Activated CD4-positive, alpha-beta memory T cell treated with anti-CD3 and anti-CD28 coated beads, Interleukin-2, amount 10 ng/mL, durations not matched to agents 7 days and 5 days (primary cell): ENCODE measurements at regions not wholly inside any gene's neighbourhood (a gene's known extent, or its start where the extent isn't known, plus 50 kb on each side); places are given as distances from the start of the nearest gene placed in this dataset.

Experiments used
- CTCF ChIA-PET: fragments of 350-600 bp; sonication (Branson Sonifier 250); formaldehyde crosslinking; loops from one replicate; lab custom pipeline; 2021; ENCODE audit warnings: antibody characterized with exemption, inconsistent platforms; lab: Charles Lee
- POLR2A ChIA-PET: fragments of 350-600 bp; sonication (Branson Sonifier 250); formaldehyde crosslinking; loops from one replicate; lab custom pipeline; 2021; ENCODE audit warnings: antibody characterized with exemption; lab: Charles Lee
- DNase-seq: peaks from one replicate; pipeline ENCODE4 v3.0.0-alpha.2; 2020
- H3K27ac Mint-ChIP-seq: one replicate; pipeline ENCODE4 v1.8.0; 2021; ENCODE audit warnings: mild to moderate bottlenecking, mixed read lengths
- H3K27me3 Mint-ChIP-seq: one replicate; pipeline ENCODE4 v1.8.0; 2021; ENCODE audit warnings: mixed read lengths
- H3K36me3 Mint-ChIP-seq: one replicate; pipeline ENCODE4 v1.8.0; 2021; ENCODE audit warnings: low read depth, mixed read lengths
- H3K4me1 Mint-ChIP-seq: one replicate; pipeline ENCODE4 v1.8.0; 2021; ENCODE audit warnings: mixed read lengths
- H3K4me3 Mint-ChIP-seq: one replicate; pipeline ENCODE4 v1.8.0; 2021; ENCODE audit warnings: mild to moderate bottlenecking, mixed read lengths
- H3K9me3 Mint-ChIP-seq: one replicate; pipeline ENCODE4 v1.8.0; 2021; ENCODE audit warnings: mixed read lengths

DNA sequence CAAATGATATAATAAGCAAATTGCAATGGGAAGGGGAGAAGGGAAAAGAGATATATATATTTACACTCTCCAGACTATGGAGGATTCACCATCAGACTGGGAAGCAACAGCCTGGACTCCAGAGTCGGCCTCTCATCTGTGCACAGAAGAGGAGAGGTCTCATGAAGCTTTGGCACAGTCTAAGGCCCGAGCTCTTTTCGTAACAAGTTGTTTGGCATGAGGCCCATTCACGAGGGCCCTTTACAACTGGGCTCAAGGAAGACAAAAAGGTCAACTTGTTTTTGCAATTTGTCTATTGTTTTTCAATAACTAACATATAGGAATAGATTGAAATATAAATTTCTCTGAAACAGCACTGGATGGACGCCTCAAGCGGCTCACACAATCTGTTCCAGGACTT is 66.7 kb upstream of the AJAP1 start:
- Mint-ChIP-seq H3K4me3 (no peak overlapping the region), H3K27me3 (peaks cover 10% of the 10 kb centered on the region)

GRCh38 chr1:4590756-4591155 is 63.7 kb upstream of the AJAP1 start:
- ChIA-PET CTCF (no interaction called here), POLR2A (no interaction called here)
- H3K9me3 Mint-ChIP-seq = no peaks in the 10 kb centered on the region
- no peaks in the 10 kb centered on the region for H3K4me1 Mint-ChIP-seq
- DNase-seq = no peak
- no peaks in the 10 kb centered on the region for H3K27me3 Mint-ChIP-seq
- no peaks in the 10 kb centered on the region for H3K36me3 Mint-ChIP-seq
- no peak overlapping the region for H3K4me3 Mint-ChIP-seq
- no peak overlapping the region for H3K27ac Mint-ChIP-seq

More for the DNA sequence above, 66.7 kb upstream of the AJAP1 start:
- no peaks in the 10 kb centered on the region for H3K36me3 Mint-ChIP-seq
- ChIA-PET POLR2A (no interaction called here), CTCF (interaction anchor here (1.1 kb wide), 1 partner anchor 8 kb away, joined by 3 read pairs; no protein-coding TSS in a partner anchor)
- no peaks in the 10 kb centered on the region for H3K4me1 Mint-ChIP-seq
- no peak for DNase-seq
- H3K27ac Mint-ChIP-seq = no peak overlapping the region
- no peaks in the 10 kb centered on the region for H3K9me3 Mint-ChIP-seq

- no peaks in the 10 kb centered on the region for H3K27me3 Mint-ChIP-seq
- CTCF ChIA-PET = no interaction called here
- no peak for DNase-seq
- POLR2A ChIA-PET = no interaction called here
- H3K27ac Mint-ChIP-seq = no peak overlapping the region
- H3K4me3 Mint-ChIP-seq = no peak overlapping the region
- no peaks in the 10 kb centered on the region for H3K9me3 Mint-ChIP-seq
- no peaks in the 10 kb centered on the region for H3K36me3 Mint-ChIP-seq
- H3K4me1 Mint-ChIP-seq = no peaks in the 10 kb centered on the region
These were observed 62.5 kb upstream of the AJAP1 start for GRCh38 chr1:4591926-4592325.

GRCh38 chr1:4593106-4593505 is 61.3 kb upstream of the AJAP1 start:
- H3K4me1 Mint-ChIP-seq = no peaks in the 10 kb centered on the region
- H3K4me3 Mint-ChIP-seq = no peak overlapping the region
- POLR2A ChIA-PET = no interaction called here
- H3K36me3 Mint-ChIP-seq = no peaks in the 10 kb centered on the region
- H3K27me3 Mint-ChIP-seq = no peaks in the 10 kb centered on the region
- no peak for DNase-seq
- CTCF ChIA-PET = no interaction called here
- no peak overlapping the region for H3K27ac Mint-ChIP-seq
- H3K9me3 Mint-ChIP-seq = no peaks in the 10 kb centered on the region

- Mint-ChIP-seq H3K27me3 (no peaks in the 10 kb centered on the region), H3K36me3 (no peaks in the 10 kb centered on the region), H3K27ac (no peak overlapping the region), H3K4me1 (no peaks in the 10 kb centered on the region), H3K9me3 (no peaks in the 10 kb centered on the region), H3K4me3 (no peak overlapping the region)
- CTCF ChIA-PET = no interaction called here
- POLR2A ChIA-PET = no interaction called here
- no peak for DNase-seq
These were observed 60.0 kb upstream of the AJAP1 start for GRCh38 chr1:4594286-4594991.

- no peaks in the 10 kb centered on the region for H3K27me3 Mint-ChIP-seq
- no peaks in the 10 kb centered on the region for H3K9me3 Mint-ChIP-seq
- H3K4me1 Mint-ChIP-seq = no peaks in the 10 kb centered on the region
- ChIA-PET POLR2A (no interaction called here), CTCF (no interaction called here)
- no peaks in the 10 kb centered on the region for H3K36me3 Mint-ChIP-seq
- no peak overlapping the region for H3K27ac Mint-ChIP-seq
- no peak overlapping the region for H3K4me3 Mint-ChIP-seq
- no peak for DNase-seq
These were observed 58.8 kb upstream of the AJAP1 start for GRCh38 chr1:4595341-4596225.

GRCh38 chr1:4596486-4596885 is 57.9 kb upstream of the AJAP1 start:
- no peak overlapping the region for H3K27ac Mint-ChIP-seq
- ChIA-PET CTCF (interaction anchor here (1.6 kb wide), 1 partner anchor 12 kb away, joined by 8 read pairs; no protein-coding TSS in a partner anchor), POLR2A (no interaction called here)
- H3K4me3 Mint-ChIP-seq = no peak overlapping the region
- DNase-seq = no peak
- H3K4me1 Mint-ChIP-seq = no peaks in the 10 kb centered on the region
- no peaks in the 10 kb centered on the region for H3K9me3 Mint-ChIP-seq
- H3K27me3 Mint-ChIP-seq = no peaks in the 10 kb centered on the region
- no peaks in the 10 kb centered on the region for H3K36me3 Mint-ChIP-seq

GRCh38 chr1:4597020-4597419 is 57.4 kb upstream of the AJAP1 start:
- Mint-ChIP-seq H3K4me1 (no peaks in the 10 kb centered on the region), H3K4me3 (no peak overlapping the region), H3K27ac (no peak overlapping the region), H3K36me3 (no peaks in the 10 kb centered on the region), H3K27me3 (no peaks in the 10 kb centered on the region), H3K9me3 (no peaks in the 10 kb centered on the region)
- CTCF ChIA-PET = interaction anchor here (1.6 kb wide), 1 partner anchor 12 kb away, joined by 8 read pairs; no protein-coding TSS in a partner anchor
- POLR2A ChIA-PET = no interaction called here
- no peak for DNase-seq

DNA sequence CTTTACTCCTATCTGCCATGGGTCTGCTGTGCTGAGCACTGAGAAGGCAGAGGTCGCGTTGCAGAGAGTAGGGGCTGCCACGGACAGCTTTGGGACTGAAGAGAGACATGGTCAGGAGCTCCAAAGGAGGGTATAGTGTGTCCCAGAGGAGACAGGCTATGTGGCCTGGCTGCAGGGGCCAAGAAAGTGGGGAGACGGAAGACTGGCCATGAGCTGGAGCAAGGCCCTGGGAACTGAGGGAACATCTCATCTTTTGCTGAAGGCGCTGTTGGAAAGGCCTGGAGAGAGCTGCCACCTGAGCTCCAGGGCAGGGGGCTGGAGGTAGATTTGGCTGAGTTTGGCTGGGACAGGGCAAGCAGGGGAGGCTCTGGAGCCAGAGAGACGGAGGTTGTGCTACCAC is 55.8 kb upstream of the AJAP1 start:
- no peaks in the 10 kb centered on the region for H3K36me3 Mint-ChIP-seq
- peaks cover 4% of the 10 kb centered on the region for H3K27me3 Mint-ChIP-seq
- H3K4me1 Mint-ChIP-seq = no peaks in the 10 kb centered on the region
- no peak overlapping the region for H3K27ac Mint-ChIP-seq
- H3K9me3 Mint-ChIP-seq = no peaks in the 10 kb centered on the region
- no peak overlapping the region for H3K4me3 Mint-ChIP-seq
- CTCF ChIA-PET = interaction anchor here (0.7 kb wide), 1 partner anchor 318 kb away, joined by 3 read pairs; no protein-coding TSS in a partner anchor
- DNase-seq = no peak
- POLR2A ChIA-PET = no interaction called here

DNA sequence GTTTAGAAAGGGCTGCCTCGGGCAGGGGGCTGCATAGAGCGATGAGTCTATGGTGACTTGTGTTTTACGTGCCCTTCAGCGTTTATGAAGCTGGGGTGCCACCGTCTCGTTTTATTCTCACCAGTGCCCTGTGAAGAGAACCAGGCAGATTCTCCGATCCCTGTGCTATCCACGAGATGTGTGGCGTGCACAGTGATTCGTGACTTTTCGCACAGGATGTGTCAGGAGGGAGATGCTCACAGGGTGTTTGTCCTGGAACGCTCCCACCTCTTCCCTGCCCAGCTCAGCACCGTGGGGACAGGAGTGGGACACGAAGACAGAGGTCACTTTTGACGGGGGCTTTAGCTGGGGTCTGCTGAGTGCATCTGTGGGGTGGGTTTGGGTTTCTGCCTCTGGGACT is 54.9 kb upstream of the AJAP1 start:
- Mint-ChIP-seq H3K36me3 (no peaks in the 10 kb centered on the region), H3K4me3 (no peak overlapping the region), H3K27me3 (peaks cover 6% of the 10 kb centered on the region), H3K4me1 (no peaks in the 10 kb centered on the region), H3K9me3 (no peaks in the 10 kb centered on the region), H3K27ac (no peak overlapping the region)
- DNase-seq = no peak
- CTCF ChIA-PET = interaction anchor here (0.7 kb wide), 1 partner anchor 319 kb away, joined by 3 read pairs; no protein-coding TSS in a partner anchor
- POLR2A ChIA-PET = no interaction called here

GRCh38 chr1:4599951-4600481 is 54.4 kb upstream of the AJAP1 start:
- Mint-ChIP-seq H3K4me3 (no peak overlapping the region), H3K27me3 (peaks cover 6% of the 10 kb centered on the region), H3K27ac (no peak overlapping the region), H3K9me3 (no peaks in the 10 kb centered on the region), H3K36me3 (no peaks in the 10 kb centered on the region), H3K4me1 (no peaks in the 10 kb centered on the region)
- ChIA-PET POLR2A (no interaction called here), CTCF (no interaction called here)
- DNase-seq = no peak

DNA sequence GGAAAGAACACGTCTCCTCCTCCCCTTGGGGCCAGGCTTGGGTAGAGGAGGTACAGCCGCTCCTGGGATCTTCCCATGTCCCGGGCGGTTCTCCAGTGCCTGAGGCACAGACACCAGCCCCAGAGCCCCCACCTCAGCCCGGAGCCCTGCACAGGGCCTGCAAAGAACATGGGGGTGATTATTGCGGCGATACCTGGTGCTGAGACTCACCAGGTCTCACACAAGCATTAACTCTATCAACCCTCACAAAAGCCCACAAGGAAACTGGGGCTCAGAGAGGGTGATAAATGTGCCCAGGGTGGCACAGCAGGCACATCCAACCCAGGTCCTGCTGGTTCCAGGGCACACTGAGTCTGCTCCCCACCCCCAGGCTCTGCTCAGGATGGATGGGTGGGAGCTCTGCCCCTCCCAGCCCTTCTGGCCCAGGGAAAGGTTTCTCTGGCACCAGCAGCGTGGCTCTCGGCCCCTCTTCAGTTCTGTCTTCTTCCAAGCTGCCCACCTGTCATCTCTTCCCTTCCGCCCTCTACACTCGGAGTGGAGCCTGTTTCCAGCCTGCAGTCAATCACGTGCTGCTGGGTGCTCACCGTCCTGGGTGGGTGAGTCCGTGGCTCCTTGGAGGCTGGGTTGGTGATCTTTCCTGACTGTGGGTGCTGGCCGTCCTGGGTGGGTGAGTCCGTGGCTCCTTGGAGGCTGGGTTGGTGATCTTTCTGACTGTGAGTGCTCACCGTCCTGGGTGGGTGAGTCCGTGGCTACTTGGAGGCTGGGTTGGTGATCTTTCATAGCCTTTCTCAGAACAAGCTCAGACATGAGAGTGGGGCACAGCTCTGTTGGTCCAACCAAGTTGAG is 53.6 kb upstream of the AJAP1 start:
- Mint-ChIP-seq H3K4me3 (no peak overlapping the region), H3K4me1 (no peaks in the 10 kb centered on the region), H3K36me3 (no peaks in the 10 kb centered on the region), H3K27ac (no peak overlapping the region), H3K9me3 (no peaks in the 10 kb centered on the region), H3K27me3 (peaks cover 9% of the 10 kb centered on the region)
- ChIA-PET POLR2A (no interaction called here), CTCF (no interaction called here)
- DNase-seq = no peak
